Loucy (cell line): ENCODE measurements at regions not wholly inside any gene's neighbourhood (a gene's known extent, or its start where the extent isn't known, plus 50 kb on each side); places are given as distances from the start of the nearest gene placed in this dataset.

Source experiments
- H2AFZ ChIP-seq: fragments of 200-600 bp; sonication (generic); 2 replicates; pipeline ENCODE4 v1.6.0; 2016; ENCODE audit warnings: antibody characterized with exemption, mild to moderate bottlenecking, low read length, moderate library complexity
- H3F3A ChIP-seq: fragments of 200-600 bp; 2 replicates; pipeline ENCODE4 v1.6.0; 2016; ENCODE audit warnings: antibody characterized with exemption, low read depth, mild to moderate bottlenecking
- H3K27me3 ChIP-seq: fragments of 200-600 bp; sonication (generic); 2 replicates; pipeline ENCODE4 v1.6.1; 2014; ENCODE audit warnings: low read length, mild to moderate bottlenecking; ENCODE audit not compliant: insufficient read depth, poor library complexity, severe bottlenecking
- H3K36me3 ChIP-seq: fragments of 200-600 bp; sonication (generic); 2 replicates; pipeline ENCODE4 v1.6.1; 2016; ENCODE audit warnings: low read length; ENCODE audit not compliant: insufficient read depth
- H3K4me1 ChIP-seq: fragments of 200-600 bp; sonication (generic); 2 replicates; pipeline ENCODE4 v1.5.1; 2014; ENCODE audit warnings: low read length, mild to moderate bottlenecking; ENCODE audit not compliant: insufficient read depth, poor library complexity, severe bottlenecking
- H3K4me2 ChIP-seq: fragments of 200-600 bp; sonication (generic); 2 replicates; pipeline ENCODE4 v1.6.0; 2014; ENCODE audit warnings: antibody characterized with exemption, low read length, low read depth, mild to moderate bottlenecking; ENCODE audit not compliant: poor library complexity, severe bottlenecking
- H3K4me3 ChIP-seq: fragments of 200-600 bp; sonication (generic); 2 replicates; pipeline ENCODE4 v1.5.1; 2014; ENCODE audit warnings: low read length, mild to moderate bottlenecking, mixed read lengths; ENCODE audit not compliant: poor library complexity, severe bottlenecking
- H3K79me2 ChIP-seq: fragments of 200-600 bp; sonication (generic); 2 replicates; pipeline ENCODE4 v1.6.1; 2014; ENCODE audit warnings: low read length; ENCODE audit not compliant: insufficient read depth
- H3K9ac ChIP-seq: fragments of 200-600 bp; sonication (generic); 2 replicates; pipeline ENCODE4 v1.6.0; 2014; ENCODE audit warnings: mild to moderate bottlenecking, low read depth, low read length, moderate library complexity; ENCODE audit not compliant: poor library complexity, severe bottlenecking
- H3K9me2 ChIP-seq: fragments of 200-600 bp; sonication (generic); replicated peaks from 2 replicates; pipeline ENCODE4 v1.6.1; 2016; ENCODE audit warnings: low read depth, low read length, mixed read lengths
- H3K9me3 ChIP-seq: fragments of 200-600 bp; sonication (generic); 2 replicates; pipeline ENCODE4 v1.6.1; 2014; ENCODE audit warnings: mild to moderate bottlenecking, antibody characterized with exemption, low read length, low read depth; ENCODE audit not compliant: insufficient read depth
- H4K20me1 ChIP-seq: fragments of 200-600 bp; sonication (generic); 2 replicates; pipeline ENCODE4 v1.6.0; 2014; ENCODE audit warnings: antibody characterized with exemption, low read length, mild to moderate bottlenecking; ENCODE audit not compliant: insufficient read depth, poor library complexity, severe bottlenecking
- EZH2phosphoT487 ChIP-seq: fragments of 200-600 bp; IDR thresholded peaks from 2 replicates; pipeline ENCODE4 v1.6.1; 2018; ENCODE audit warnings: antibody characterized with exemption, mild to moderate bottlenecking, moderate library complexity, borderline replicate concordance
- TF ChIP-seq, protein P1 (sequence below): fragments of 200-600 bp; sonication (generic); conservative IDR thresholded peaks from 2 replicates; pipeline ENCODE4 v1.5.1; 2014; ENCODE audit warnings: mild to moderate bottlenecking, antibody characterized with exemption, low read length

GRCh38 chr3:115549071-115549470, 74.2 kb upstream of the GAP43 start:
- Histone ChIP-seq H3F3A (no peaks in the 10 kb centered on the region), H2AFZ (no peak overlapping the region), H3K4me3 (no peak overlapping the region), H3K36me3 (no peaks in the 10 kb centered on the region), H3K9me3 (no peaks in the 10 kb centered on the region), H3K4me1 (no peaks in the 10 kb centered on the region), H3K79me2 (no peaks in the 10 kb centered on the region), H3K4me2 (no peak overlapping the region), H3K9ac (no peak overlapping the region), H3K27me3 (no peaks in the 10 kb centered on the region), H3K9me2 (no peaks in the 10 kb centered on the region), H4K20me1 (no peaks in the 10 kb centered on the region)
- no peak for TF ChIP-seq EZH2phosphoT487
- TF ChIP-seq, protein P1, sequence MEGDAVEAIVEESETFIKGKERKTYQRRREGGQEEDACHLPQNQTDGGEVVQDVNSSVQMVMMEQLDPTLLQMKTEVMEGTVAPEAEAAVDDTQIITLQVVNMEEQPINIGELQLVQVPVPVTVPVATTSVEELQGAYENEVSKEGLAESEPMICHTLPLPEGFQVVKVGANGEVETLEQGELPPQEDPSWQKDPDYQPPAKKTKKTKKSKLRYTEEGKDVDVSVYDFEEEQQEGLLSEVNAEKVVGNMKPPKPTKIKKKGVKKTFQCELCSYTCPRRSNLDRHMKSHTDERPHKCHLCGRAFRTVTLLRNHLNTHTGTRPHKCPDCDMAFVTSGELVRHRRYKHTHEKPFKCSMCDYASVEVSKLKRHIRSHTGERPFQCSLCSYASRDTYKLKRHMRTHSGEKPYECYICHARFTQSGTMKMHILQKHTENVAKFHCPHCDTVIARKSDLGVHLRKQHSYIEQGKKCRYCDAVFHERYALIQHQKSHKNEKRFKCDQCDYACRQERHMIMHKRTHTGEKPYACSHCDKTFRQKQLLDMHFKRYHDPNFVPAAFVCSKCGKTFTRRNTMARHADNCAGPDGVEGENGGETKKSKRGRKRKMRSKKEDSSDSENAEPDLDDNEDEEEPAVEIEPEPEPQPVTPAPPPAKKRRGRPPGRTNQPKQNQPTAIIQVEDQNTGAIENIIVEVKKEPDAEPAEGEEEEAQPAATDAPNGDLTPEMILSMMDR = no peak

DNA sequence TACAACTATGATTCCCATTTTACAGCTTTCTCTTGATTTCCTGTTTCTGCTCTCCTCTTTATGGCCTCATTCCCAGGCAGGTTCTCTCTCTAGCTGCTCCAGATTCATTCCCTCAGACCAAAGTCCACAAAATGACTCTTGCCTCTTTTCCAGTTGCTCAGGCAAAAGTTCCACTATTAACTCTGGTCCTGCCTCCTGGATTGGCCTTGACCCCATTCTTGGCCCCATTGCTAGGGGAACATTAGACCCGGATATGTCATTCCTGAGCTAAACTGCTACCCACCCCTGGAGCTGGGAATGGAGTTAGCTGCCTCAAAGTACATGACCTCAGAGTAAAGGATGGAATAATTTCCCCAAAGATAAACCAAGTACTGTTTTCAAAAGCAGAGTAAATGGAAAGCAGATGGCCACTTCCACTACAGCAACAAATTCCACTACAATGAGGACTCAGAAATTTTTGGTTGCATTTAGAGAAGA, 73.0 kb upstream of the GAP43 start:
- Histone ChIP-seq H3K27me3 (no peaks in the 10 kb centered on the region), H3F3A (no peaks in the 10 kb centered on the region), H3K4me1 (no peaks in the 10 kb centered on the region), H4K20me1 (no peaks in the 10 kb centered on the region), H3K9me3 (no peaks in the 10 kb centered on the region), H3K9me2 (no peaks in the 10 kb centered on the region), H2AFZ (no peak overlapping the region), H3K36me3 (no peaks in the 10 kb centered on the region), H3K9ac (no peak overlapping the region), H3K4me2 (no peak overlapping the region), H3K4me3 (no peak overlapping the region), H3K79me2 (no peaks in the 10 kb centered on the region)
- TF ChIP-seq EZH2phosphoT487 = no peak
- TF ChIP-seq, protein P1 = no peak

- Histone ChIP-seq H3K36me3 (no peaks in the 10 kb centered on the region), H3K4me1 (no peaks in the 10 kb centered on the region), H3K9me2 (no peaks in the 10 kb centered on the region), H3K4me2 (no peak overlapping the region), H3K27me3 (no peaks in the 10 kb centered on the region), H3K4me3 (no peak overlapping the region), H2AFZ (no peak overlapping the region), H3K9ac (no peak overlapping the region), H4K20me1 (no peaks in the 10 kb centered on the region), H3K9me3 (no peaks in the 10 kb centered on the region), H3K79me2 (no peaks in the 10 kb centered on the region), H3F3A (no peaks in the 10 kb centered on the region)
- no peak for TF ChIP-seq EZH2phosphoT487
- TF ChIP-seq, protein P1 = no peak
Observed at GRCh38 chr3:115551016-115551415, 72.3 kb upstream of the GAP43 start.
